ENCODE measurements at regions not wholly inside any gene's neighbourhood (a gene's known extent, or its start where the extent isn't known, plus 50 kb on each side); places are given as distances from the start of the nearest gene placed in this dataset.

DNA sequence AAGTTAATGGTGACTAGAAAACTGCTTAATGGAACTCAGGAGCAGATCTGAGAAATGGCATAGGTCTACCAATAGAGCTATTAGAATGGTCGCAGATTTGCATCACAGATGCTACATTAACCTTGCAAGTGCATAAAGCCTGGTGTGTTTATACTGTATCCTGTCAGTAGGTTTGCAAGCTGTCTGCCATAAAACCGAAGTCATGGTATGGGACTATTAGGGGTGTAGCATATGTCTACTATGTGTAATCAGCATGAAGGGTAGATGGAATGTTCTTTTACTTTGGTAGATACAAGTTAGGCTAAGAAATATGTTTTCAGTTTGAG lies 574.2 kb upstream of the ADGRL2 start:
- Histone ChIP-seq H3K4me3 (ENCODE audit: low read length in 3 of 3) (no peak overlapping the region), H3K9me3 (ENCODE audit: control insufficient read depth in 2 of 3, insufficient read depth in 1 of 3, low read length in 3 of 3) (no peaks in the 10 kb centered on the region), H3K27ac (ENCODE audit: low read depth in 2 of 2, low read length in 2 of 2) (no peak overlapping the region), H3K36me3 (ENCODE audit: control insufficient read depth in 2 of 3, insufficient read depth in 3 of 3, low read length in 3 of 3) (no peaks in the 10 kb centered on the region), H3K9ac (ENCODE audit: low read length in 3 of 3) (no peak overlapping the region), H3K27me3 (ENCODE audit: control insufficient read depth, insufficient read depth, low read length) (no peaks in the 10 kb centered on the region), H3K4me1 (ENCODE audit: control insufficient read depth in 2 of 3, insufficient read depth in 2 of 3, low read depth in 1 of 3, low read length in 3 of 3) (no peaks in the 10 kb centered on the region)
- TF ChIP-seq, protein P1, sequence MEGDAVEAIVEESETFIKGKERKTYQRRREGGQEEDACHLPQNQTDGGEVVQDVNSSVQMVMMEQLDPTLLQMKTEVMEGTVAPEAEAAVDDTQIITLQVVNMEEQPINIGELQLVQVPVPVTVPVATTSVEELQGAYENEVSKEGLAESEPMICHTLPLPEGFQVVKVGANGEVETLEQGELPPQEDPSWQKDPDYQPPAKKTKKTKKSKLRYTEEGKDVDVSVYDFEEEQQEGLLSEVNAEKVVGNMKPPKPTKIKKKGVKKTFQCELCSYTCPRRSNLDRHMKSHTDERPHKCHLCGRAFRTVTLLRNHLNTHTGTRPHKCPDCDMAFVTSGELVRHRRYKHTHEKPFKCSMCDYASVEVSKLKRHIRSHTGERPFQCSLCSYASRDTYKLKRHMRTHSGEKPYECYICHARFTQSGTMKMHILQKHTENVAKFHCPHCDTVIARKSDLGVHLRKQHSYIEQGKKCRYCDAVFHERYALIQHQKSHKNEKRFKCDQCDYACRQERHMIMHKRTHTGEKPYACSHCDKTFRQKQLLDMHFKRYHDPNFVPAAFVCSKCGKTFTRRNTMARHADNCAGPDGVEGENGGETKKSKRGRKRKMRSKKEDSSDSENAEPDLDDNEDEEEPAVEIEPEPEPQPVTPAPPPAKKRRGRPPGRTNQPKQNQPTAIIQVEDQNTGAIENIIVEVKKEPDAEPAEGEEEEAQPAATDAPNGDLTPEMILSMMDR (IDR thresholded peaks at IDR 0.05; ENCODE audit: borderline replicate concordance, extremely low read depth, insufficient read depth) = no peak
- DNase-seq (no peak), FAIRE-seq (no peak)
- intact Hi-C loops (cut with DNase I) = no loop called here

DNA sequence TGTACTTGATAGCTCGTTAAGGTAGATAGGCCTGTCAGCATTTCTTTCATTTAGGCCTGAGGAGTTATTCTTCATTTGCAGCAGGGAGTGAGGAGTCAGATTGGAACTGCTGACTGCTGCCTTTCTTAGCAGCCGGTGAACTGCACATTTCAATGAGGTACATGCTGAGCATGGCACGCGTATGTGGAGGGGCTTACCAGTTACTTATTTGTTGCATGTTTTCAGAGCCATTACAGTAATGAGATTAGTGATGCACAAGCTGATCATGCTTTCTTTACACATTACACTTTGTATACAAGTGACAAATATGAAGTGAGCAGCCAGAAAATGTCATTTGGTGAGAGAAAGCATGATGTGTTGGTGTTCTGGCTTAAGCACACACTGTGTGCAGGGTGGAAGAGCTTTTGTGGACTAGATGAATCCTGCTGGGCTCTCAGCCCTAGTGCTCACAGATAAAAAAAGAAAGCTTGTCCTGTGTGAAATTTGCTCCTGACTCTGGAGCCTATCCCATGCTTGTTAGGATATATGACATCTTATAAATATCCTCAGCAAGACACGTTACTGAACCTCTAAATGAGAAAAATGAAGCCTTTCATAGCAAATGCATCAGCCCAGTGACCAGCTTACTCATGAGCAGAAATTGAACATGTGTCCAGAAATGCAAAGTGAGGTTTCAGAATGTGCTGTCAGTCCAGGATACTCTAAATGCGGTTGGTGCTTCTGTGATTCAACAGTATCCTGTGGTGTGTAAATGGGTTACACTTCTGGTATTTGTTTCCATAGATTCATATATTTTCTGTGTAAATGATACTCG lies 574.7 kb upstream of the ADGRL2 start:
- no peaks in the 10 kb centered on the region for H3K4me1 ChIP-seq (ENCODE audit: control insufficient read depth in 2 of 3, insufficient read depth in 2 of 3, low read depth in 1 of 3, low read length in 3 of 3)
- H3K9me3 ChIP-seq (ENCODE audit: control insufficient read depth in 2 of 3, insufficient read depth in 1 of 3, low read length in 3 of 3) = no peaks in the 10 kb centered on the region
- no peaks in the 10 kb centered on the region for H3K27me3 ChIP-seq (ENCODE audit: control insufficient read depth, insufficient read depth, low read length)
- TF ChIP-seq, protein P1 (IDR thresholded peaks at IDR 0.05; ENCODE audit: borderline replicate concordance, extremely low read depth, insufficient read depth) = no peak
- no peak for FAIRE-seq
- H3K27ac ChIP-seq (ENCODE audit: low read depth in 2 of 2, low read length in 2 of 2) = no peak overlapping the region
- no peak overlapping the region for H3K4me3 ChIP-seq (ENCODE audit: low read length in 3 of 3)
- H3K9ac ChIP-seq (ENCODE audit: low read length in 3 of 3) = no peak overlapping the region
- H3K36me3 ChIP-seq (ENCODE audit: control insufficient read depth in 2 of 3, insufficient read depth in 3 of 3, low read length in 3 of 3) = no peaks in the 10 kb centered on the region
- intact Hi-C loops (cut with DNase I) = no loop called here
- DNase-seq = no peak

DNA sequence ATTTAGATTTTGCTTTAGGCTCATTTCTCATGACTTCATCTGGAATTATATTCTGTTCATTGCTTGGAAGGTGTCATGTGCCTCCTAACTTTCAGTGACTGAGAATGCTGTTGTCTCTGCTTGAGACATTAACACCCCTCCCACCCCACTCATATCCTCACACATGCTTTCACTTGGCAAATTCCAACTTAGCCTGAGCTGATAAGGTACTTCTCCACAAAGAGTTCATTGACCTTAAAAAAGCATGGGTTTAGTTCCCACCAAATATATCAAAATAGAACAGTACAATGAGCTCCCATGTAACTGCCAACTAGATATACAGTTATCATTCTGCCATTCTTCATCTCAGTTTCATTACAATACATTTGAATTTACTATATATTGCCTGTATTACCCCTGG lies 576.5 kb upstream of the ADGRL2 start:
- DNase-seq = no peak
- TF ChIP-seq, protein P1 (IDR thresholded peaks at IDR 0.05; ENCODE audit: borderline replicate concordance, extremely low read depth, insufficient read depth) = no peak
- intact Hi-C loops (cut with DNase I) = no loop called here
- Histone ChIP-seq H3K27me3 (ENCODE audit: control insufficient read depth, insufficient read depth, low read length) (no peaks in the 10 kb centered on the region), H3K36me3 (ENCODE audit: control insufficient read depth in 2 of 3, insufficient read depth in 3 of 3, low read length in 3 of 3) (no peaks in the 10 kb centered on the region), H3K4me1 (ENCODE audit: control insufficient read depth in 2 of 3, insufficient read depth in 2 of 3, low read depth in 1 of 3, low read length in 3 of 3) (no peaks in the 10 kb centered on the region), H3K27ac (ENCODE audit: low read depth in 2 of 2, low read length in 2 of 2) (no peak overlapping the region), H3K4me3 (ENCODE audit: low read length in 3 of 3) (no peak overlapping the region), H3K9ac (ENCODE audit: low read length in 3 of 3) (no peak overlapping the region), H3K9me3 (ENCODE audit: control insufficient read depth in 2 of 3, insufficient read depth in 1 of 3, low read length in 3 of 3) (no peaks in the 10 kb centered on the region)
- FAIRE-seq = no peak

DNA sequence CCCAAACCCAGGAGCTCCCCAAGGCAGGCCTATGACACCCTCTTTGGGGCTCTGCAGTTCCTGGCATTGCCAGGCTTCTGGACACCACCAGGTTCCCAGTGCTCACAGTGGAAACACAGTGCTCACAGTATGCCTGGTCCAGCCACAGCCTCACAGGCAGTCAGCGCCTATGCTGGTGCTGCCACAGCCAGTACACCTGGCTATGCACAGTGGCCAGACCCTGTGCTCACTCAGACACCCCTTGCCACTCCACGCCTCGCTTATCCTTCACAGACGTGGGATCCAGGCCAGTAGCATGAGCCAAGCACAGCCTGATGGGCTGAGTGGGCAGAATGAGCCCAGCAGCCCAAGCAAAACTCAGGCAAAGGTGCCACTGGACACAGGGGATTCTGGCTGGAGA lies 579.2 kb upstream of the ADGRL2 start:
- Histone ChIP-seq H3K4me1 (ENCODE audit: control insufficient read depth in 2 of 3, insufficient read depth in 2 of 3, low read depth in 1 of 3, low read length in 3 of 3) (no peaks in the 10 kb centered on the region), H3K4me3 (ENCODE audit: low read length in 3 of 3) (no peak overlapping the region), H3K9ac (ENCODE audit: low read length in 3 of 3) (no peak overlapping the region), H3K36me3 (ENCODE audit: control insufficient read depth in 2 of 3, insufficient read depth in 3 of 3, low read length in 3 of 3) (no peaks in the 10 kb centered on the region), H3K9me3 (ENCODE audit: control insufficient read depth in 2 of 3, insufficient read depth in 1 of 3, low read length in 3 of 3) (no peaks in the 10 kb centered on the region), H3K27me3 (ENCODE audit: control insufficient read depth, insufficient read depth, low read length) (no peaks in the 10 kb centered on the region), H3K27ac (ENCODE audit: low read depth in 2 of 2, low read length in 2 of 2) (no peak overlapping the region)
- TF ChIP-seq, protein P1 (IDR thresholded peaks at IDR 0.05; ENCODE audit: borderline replicate concordance, extremely low read depth, insufficient read depth) = no peak
- intact Hi-C loops (cut with DNase I) = no loop called here
- DNase-seq (peak in 1 of 5 donors; percentile 26), FAIRE-seq (no peak)

Measured in kidney (tissue), 13 donors.